ENCODE measurements at regions not wholly inside any gene's neighbourhood (a gene's known extent, or its start where the extent isn't known, plus 50 kb on each side); places are given as distances from the start of the nearest gene placed in this dataset.

- TF ChIP-seq CTCF (IDR thresholded peaks at IDR 0.05 in 2 of 3, conservative IDR thresholded peaks at IDR 0.05 in 1 of 3; ENCODE audit: borderline replicate concordance in 1 of 3, insufficient read depth in 1 of 3, low read depth in 2 of 3, low read length in 2 of 3) (no peak), EZH2phosphoT487 (IDR thresholded peaks at IDR 0.05; ENCODE audit: borderline replicate concordance) (no peak), POLR2AphosphoS5 (IDR thresholded peaks at IDR 0.05; ENCODE audit: low read depth, low read length) (no peak), EZH2 (IDR thresholded peaks at IDR 0.05) (no peak), JUND (IDR thresholded peaks at IDR 0.05) (no peak), RAD21 (IDR thresholded peaks at IDR 0.05; ENCODE audit: low read depth) (no peak), YY1 (IDR thresholded peaks at IDR 0.05; ENCODE audit: extremely low read depth, insufficient replicate concordance, low read depth, low read length) (no peak), REST (IDR thresholded peaks at IDR 0.05; ENCODE audit: low read depth) (no peak), SP1 (IDR thresholded peaks at IDR 0.05; ENCODE audit: low read depth) (no peak), ZBTB33 (IDR thresholded peaks at IDR 0.05; ENCODE audit: extremely low read depth, insufficient replicate concordance, low read length) (no peak), POLR2A (IDR thresholded peaks at IDR 0.05; ENCODE audit: borderline replicate concordance, extremely low read depth, insufficient read depth, insufficient read length) (no peak)
These were observed 190.3 kb downstream of the RNF144B start for GRCh38 chr6:18577491-18577890.
